H1 (cell line): ENCODE measurements at regions not wholly inside any gene's neighbourhood (a gene's known extent, or its start where the extent isn't known, plus 50 kb on each side); places are given as distances from the start of the nearest gene placed in this dataset.
A peak's percentile ranks its signal among the peaks of the same experiment; 100 is the strongest.

ENCODE experiments used
- CTCF ChIA-PET: fragments of 300-600 bp; sonication (Branson Sonifier 250); formaldehyde crosslinking; loops from one replicate; lab custom pipeline; 2021; ENCODE audit not compliant: partially characterized antibody; lab: Charles Lee
- POLR2A ChIA-PET: fragments of 300-600 bp; sonication (Branson Sonifier 250); formaldehyde crosslinking; loops from one replicate; lab custom pipeline; 2021; ENCODE audit warnings: inconsistent platforms; ENCODE audit not compliant: partially characterized antibody; lab: Charles Lee
- DNase-seq, 2 experiments: peaks; one replicate each; pipeline versions ENCODE4 v3.0.0 to v3.0.0-alpha.2; 2010 to 2022; ENCODE audit warnings: low spot score in 2 of 2, low read depth in 1 of 2, mixed read lengths in 1 of 2
- FAIRE-seq: peaks from 2 replicates; lab custom pipeline; 2011; peaks lifted over from hg19 to GRCh38; lab: Jason Lieb, UNC
- H2AFZ ChIP-seq: 2 replicates; pipeline ENCODE4 v1.8.1; 2012; ENCODE audit warnings: low read length, inconsistent platforms
- H2AK5ac ChIP-seq: 2 replicates; pipeline ENCODE4 v1.6.1; 2013; ENCODE audit warnings: low read depth, low read length
- H2BK120ac ChIP-seq: replicated peaks from 2 replicates; pipeline ENCODE3; 2013; ENCODE audit warnings: low read depth, low read length, inconsistent platforms
- H2BK12ac ChIP-seq: 2 replicates; pipeline ENCODE4 v1.6.1; 2013; ENCODE audit warnings: low read depth, low read length
- H2BK15ac ChIP-seq: 2 replicates; pipeline ENCODE4 v1.6.1; 2013; ENCODE audit warnings: low read length
- H2BK20ac ChIP-seq: 2 replicates; pipeline ENCODE4 v1.6.1; 2013; ENCODE audit warnings: low read length
- H2BK5ac ChIP-seq: 2 replicates; pipeline ENCODE4 v1.6.1; 2013; ENCODE audit warnings: low read depth, low read length
- H3K14ac ChIP-seq: 2 replicates; pipeline ENCODE4 v1.6.1; 2013; ENCODE audit warnings: inconsistent platforms; ENCODE audit not compliant: insufficient read length
- H3K18ac ChIP-seq: 2 replicates; pipeline ENCODE4 v1.6.1; 2013; ENCODE audit warnings: low read length; ENCODE audit errors: extremely low read depth
- H3K23ac ChIP-seq: 2 replicates; pipeline ENCODE4 v1.6.1; 2013; ENCODE audit warnings: inconsistent platforms; ENCODE audit not compliant: insufficient read length
- H3K23me2 ChIP-seq: 2 replicates; pipeline ENCODE4 v1.6.1; 2013; ENCODE audit warnings: low read depth, low read length
- H3K27ac ChIP-seq: 2 replicates; pipeline ENCODE4 v1.6.1; 2011; ENCODE audit warnings: low read depth, low read length, inconsistent platforms
- H3K27me3 ChIP-seq, 4 experiments: replicated peaks in 1 of 4; 1 replicate in 1 of 4; 2 replicates in 3 of 4; pipeline versions ENCODE4 v1.6.1 to v1.8.1; 2011 to 2013; ENCODE audit warnings: low read length in 3 of 4, mild to moderate bottlenecking in 3 of 4, inconsistent platforms in 2 of 4, mixed read lengths in 2 of 4, moderate library complexity in 1 of 4; ENCODE audit not compliant: control insufficient read depth in 3 of 4, insufficient read depth in 3 of 4; ENCODE audit errors: extremely low read depth in 1 of 4
- H3K36me3 ChIP-seq, 4 experiments: 2 replicates each; pipeline versions ENCODE4 v1.6.1 to v1.8.1; 2011 to 2013; ENCODE audit warnings: mild to moderate bottlenecking in 4 of 4, low read length in 3 of 4, moderate library complexity in 2 of 4, control low read depth in 1 of 4, inconsistent platforms in 1 of 4; ENCODE audit not compliant: insufficient read depth in 4 of 4, control insufficient read depth in 2 of 4
- H3K4ac ChIP-seq: replicated peaks from 2 replicates; pipeline ENCODE3; 2013; ENCODE audit warnings: low read length, low read depth, mixed read lengths, inconsistent platforms; ENCODE audit not compliant: insufficient read length
- H3K4me1 ChIP-seq, 4 experiments: replicated peaks in 1 of 4; 1 replicate in 1 of 4; 2 replicates in 3 of 4; pipeline versions ENCODE4 v1.6.1 to v1.8.1; 2011 to 2013; ENCODE audit warnings: low read length in 3 of 4, inconsistent platforms in 2 of 4, mixed read lengths in 1 of 4; ENCODE audit not compliant: insufficient read depth in 4 of 4, control insufficient read depth in 3 of 4
- H3K4me2 ChIP-seq, 2 experiments: 2 replicates each; pipeline versions ENCODE4 v1.6.1 to v1.8.1; 2011 to 2013; ENCODE audit warnings: low read depth in 2 of 2, low read length in 2 of 2, control low read depth in 1 of 2, inconsistent platforms in 1 of 2, mild to moderate bottlenecking in 1 of 2; ENCODE audit not compliant: insufficient read depth in 1 of 2
- H3K4me3 ChIP-seq, 4 experiments: fragments of 200-600, 300-600 bp in 1 of 4; sonication (generic), shearing (Covaris generic), sonication (Bioruptor Twin) in 1 of 4; 2 replicates each; pipeline versions ENCODE4 v1.5.1 to v1.8.1; 2011 to 2016; ENCODE audit warnings: low read length in 4 of 4, low read depth in 3 of 4, control low read depth in 2 of 4, inconsistent platforms in 2 of 4, mild to moderate bottlenecking in 2 of 4, mixed read lengths in 1 of 4, moderate library complexity in 1 of 4; ENCODE audit not compliant: insufficient read depth in 2 of 4; ENCODE audit errors: extremely low read depth in 1 of 4
- H3K56ac ChIP-seq: replicated peaks from 2 replicates; pipeline ENCODE3; 2013; ENCODE audit warnings: low read depth, mild to moderate bottlenecking, mixed read lengths, low read length, inconsistent platforms; ENCODE audit not compliant: insufficient read length
- H3K79me1 ChIP-seq: 2 replicates; pipeline ENCODE4 v1.6.1; 2013; ENCODE audit warnings: low read depth, low read length, control low read depth
- H3K79me2 ChIP-seq, 2 experiments: 2 replicates each; pipeline versions ENCODE4 v1.6.1 to v1.8.1; 2012 to 2013; ENCODE audit warnings: low read length in 2 of 2, mild to moderate bottlenecking in 2 of 2, inconsistent platforms in 1 of 2; ENCODE audit not compliant: insufficient read depth in 2 of 2, control insufficient read depth in 1 of 2
- H3K9ac ChIP-seq, 4 experiments: replicated peaks in 1 of 4; 1 replicate in 1 of 4; 2 replicates in 3 of 4; pipeline versions ENCODE4 v1.6.1 to v1.8.1; 2011 to 2013; ENCODE audit warnings: low read depth in 3 of 4, low read length in 3 of 4, control low read depth in 2 of 4, mild to moderate bottlenecking in 2 of 4, moderate library complexity in 2 of 4, inconsistent platforms in 1 of 4; ENCODE audit errors: extremely low read depth in 1 of 4
- H3K9me3 ChIP-seq, 2 experiments: 2 replicates each; pipeline versions ENCODE4 v1.6.1 to v1.8.1; 2012 to 2013; ENCODE audit warnings: mild to moderate bottlenecking in 2 of 2, moderate library complexity in 2 of 2, control low read depth in 1 of 2, inconsistent platforms in 1 of 2, low read depth in 1 of 2, low read length in 1 of 2, mixed read lengths in 1 of 2; ENCODE audit not compliant: insufficient read depth in 2 of 2
- H4K20me1 ChIP-seq, 2 experiments: replicated peaks in 1 of 2; 2 replicates each; pipeline versions ENCODE3 to v1.8.1; 2011 to 2013; ENCODE audit warnings: inconsistent platforms in 2 of 2, low read length in 2 of 2, mild to moderate bottlenecking in 1 of 2; ENCODE audit not compliant: insufficient read depth in 2 of 2, control insufficient read depth in 1 of 2
- H4K5ac ChIP-seq: 2 replicates; pipeline ENCODE4 v1.6.1; 2013; ENCODE audit warnings: low read length, low read depth, mixed read lengths, inconsistent platforms; ENCODE audit not compliant: insufficient read length
- H4K8ac ChIP-seq: 2 replicates; pipeline ENCODE4 v1.8.0; 2013; ENCODE audit warnings: mild to moderate bottlenecking, moderate library complexity, low read length, inconsistent platforms; ENCODE audit not compliant: insufficient read depth; ENCODE audit errors: extremely low read depth
- H4K91ac ChIP-seq: replicated peaks from 2 replicates; pipeline ENCODE3; 2013; ENCODE audit warnings: low read length, mixed read lengths, inconsistent platforms; ENCODE audit not compliant: insufficient read length
- CEBPB ChIP-seq: IDR thresholded peaks from 2 replicates; pipeline ENCODE4 v1.6.1; 2012; ENCODE audit warnings: low read depth, low read length
- CHD1 ChIP-seq: IDR thresholded peaks from 2 replicates; pipeline ENCODE4 v1.6.1; 2012; ENCODE audit warnings: low read depth, low read length, improper control_type of control experiment
- CHD2 ChIP-seq: IDR thresholded peaks from 2 replicates; pipeline ENCODE4 v1.6.1; 2012; ENCODE audit warnings: low read length, improper control_type of control experiment
- EGR1 ChIP-seq: IDR thresholded peaks from 2 replicates; pipeline ENCODE4 v1.6.1; 2011; ENCODE audit warnings: low read depth, low read length, borderline replicate concordance
- HDAC6 ChIP-seq: IDR thresholded peaks from one replicate; pipeline ENCODE4 v1.7.1; 2012; ENCODE audit warnings: low read depth, mild to moderate bottlenecking, inconsistent platforms, low read length, moderate library complexity
- PHF8 ChIP-seq: fragments of 200-600 bp; sonication (generic); conservative IDR thresholded peaks from 2 replicates; pipeline ENCODE4 v1.7.1; 2012; ENCODE audit warnings: low read depth, mild to moderate bottlenecking, inconsistent platforms, low read length, moderate library complexity
- POLR2AphosphoS5 ChIP-seq: IDR thresholded peaks from 2 replicates; pipeline ENCODE4 v1.6.1; 2011; ENCODE audit warnings: low read depth, low read length
- RBBP5 ChIP-seq: IDR thresholded peaks from 2 replicates; pipeline ENCODE4 v1.7.1; 2012; ENCODE audit warnings: low read depth, mild to moderate bottlenecking, inconsistent platforms, low read length, moderate library complexity, borderline replicate concordance
- RNF2 ChIP-seq: fragments of 200-900, 300-1000 bp; sonication (generic); IDR thresholded peaks from 2 replicates; pipeline ENCODE4 v1.7.1; 2016; ENCODE audit warnings: borderline replicate concordance, low read depth, mild to moderate bottlenecking, antibody characterized with exemption, low read length; ENCODE audit not compliant: poor library complexity, severe bottlenecking; ENCODE audit errors: missing control alignments
- YY1 ChIP-seq: IDR thresholded peaks from 2 replicates; pipeline ENCODE4 v1.6.1; 2011; ENCODE audit warnings: low read depth, mild to moderate bottlenecking, low read length
- WGBS, 2 experiments: shearing (Covaris generic) in 1 of 2; methylation state at CpG; one replicate each; pipeline versions ENCODE4 v1.1.6 to v1.1.7; 2013 to 2015; ENCODE audit warnings: low lambda C conversion rate in 2 of 2, mixed read lengths in 2 of 2, inconsistent platforms in 1 of 2, low coverage in 1 of 2, missing lambda C conversion rate in 1 of 2; ENCODE audit not compliant: insufficient replicate concordance in 2 of 2, insufficient coverage in 1 of 2, insufficient read length in 1 of 2; ENCODE audit errors: extremely low coverage in 1 of 2, missing lambda C conversion rate in 1 of 2; 5-methylcytosine and 5-hydroxymethylcytosine counted together
- TF ChIP-seq, protein P1 (sequence below): IDR thresholded peaks from 2 replicates; pipeline ENCODE4 v1.6.1; 2012; ENCODE audit warnings: low read length, inconsistent platforms
- TF ChIP-seq, protein P2 (sequence below): IDR thresholded peaks from 2 replicates; pipeline ENCODE4 v1.6.1; 2011; ENCODE audit warnings: low read length, improper control_type of control experiment

DNA sequence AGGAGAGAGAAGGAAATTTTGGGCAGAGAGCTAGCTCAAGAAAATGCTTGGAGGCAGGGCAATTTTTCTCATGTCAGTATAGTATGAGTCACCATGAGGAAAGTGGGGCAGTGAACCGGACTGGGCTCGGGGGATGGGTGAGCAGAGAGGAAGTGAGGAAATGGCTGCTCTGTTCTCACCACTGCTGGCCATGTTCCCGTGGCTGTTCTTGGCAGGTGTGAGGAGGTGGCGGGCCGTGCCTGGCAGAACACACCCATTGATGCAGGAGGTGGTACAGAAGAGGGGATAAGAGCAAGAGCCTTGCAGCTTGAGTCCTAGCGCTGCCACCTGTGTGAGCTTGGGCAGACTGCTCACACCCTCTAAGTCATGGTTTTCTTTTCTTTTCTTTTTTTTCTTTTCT is 304.4 kb upstream of the LYZL1 start:
- Histone ChIP-seq H3K14ac (no peak overlapping the region), H3K27ac (no peak overlapping the region), H3K9me3 (no peaks in the 10 kb centered on the region), H2BK120ac (no peak overlapping the region), H3K79me1 (no peaks in the 10 kb centered on the region), H3K36me3 (no peaks in the 10 kb centered on the region), H3K4ac (no peak overlapping the region), H3K4me2 (no peak overlapping the region), H2BK20ac (0 out of 2 replicates have a peak overlapping the region, but pooled peaks have one; percentile 48), H3K79me2 (no peaks in the 10 kb centered on the region), H2BK5ac (no peak overlapping the region; the same call in 1 of the 2 replicates), H4K91ac (no peak overlapping the region), H2BK15ac (no peak overlapping the region), H2BK12ac (no peak overlapping the region), H3K4me3 (no peak overlapping the region), H3K23me2 (no peaks in the 10 kb centered on the region), H2AFZ (no peak overlapping the region), H4K5ac (no peak overlapping the region), H3K4me1 (no peaks in the 10 kb centered on the region), H3K18ac (peak overlapping the region; percentile 48; the same call in 1 of the 2 replicates), H3K9ac (no peak overlapping the region), H4K8ac (no peak overlapping the region), H4K20me1 (no peaks in the 10 kb centered on the region), H3K23ac (no peak overlapping the region), H3K56ac (no peak overlapping the region), H3K27me3 (no peaks in the 10 kb centered on the region), H2AK5ac (no peak overlapping the region)
- FAIRE-seq (no peak), DNase-seq (no peak)
- CTCF ChIA-PET = interaction anchor here (0.6 to 1.8 kb wide), 2 partner anchors 45 to 319 kb away, joined by 3 to 5 read pairs; no protein-coding TSS in a partner anchor
- no peak for TF ChIP-seq EGR1
- TF ChIP-seq, protein P1, sequence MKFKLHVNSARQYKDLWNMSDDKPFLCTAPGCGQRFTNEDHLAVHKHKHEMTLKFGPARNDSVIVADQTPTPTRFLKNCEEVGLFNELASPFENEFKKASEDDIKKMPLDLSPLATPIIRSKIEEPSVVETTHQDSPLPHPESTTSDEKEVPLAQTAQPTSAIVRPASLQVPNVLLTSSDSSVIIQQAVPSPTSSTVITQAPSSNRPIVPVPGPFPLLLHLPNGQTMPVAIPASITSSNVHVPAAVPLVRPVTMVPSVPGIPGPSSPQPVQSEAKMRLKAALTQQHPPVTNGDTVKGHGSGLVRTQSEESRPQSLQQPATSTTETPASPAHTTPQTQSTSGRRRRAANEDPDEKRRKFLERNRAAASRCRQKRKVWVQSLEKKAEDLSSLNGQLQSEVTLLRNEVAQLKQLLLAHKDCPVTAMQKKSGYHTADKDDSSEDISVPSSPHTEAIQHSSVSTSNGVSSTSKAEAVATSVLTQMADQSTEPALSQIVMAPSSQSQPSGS = no peak
- no peak for TF ChIP-seq YY1
- no peak for TF ChIP-seq POLR2AphosphoS5
- TF ChIP-seq RBBP5 = no peak
- no peak for TF ChIP-seq CHD1
- TF ChIP-seq CHD2 = no peak
- TF ChIP-seq, protein P2, sequence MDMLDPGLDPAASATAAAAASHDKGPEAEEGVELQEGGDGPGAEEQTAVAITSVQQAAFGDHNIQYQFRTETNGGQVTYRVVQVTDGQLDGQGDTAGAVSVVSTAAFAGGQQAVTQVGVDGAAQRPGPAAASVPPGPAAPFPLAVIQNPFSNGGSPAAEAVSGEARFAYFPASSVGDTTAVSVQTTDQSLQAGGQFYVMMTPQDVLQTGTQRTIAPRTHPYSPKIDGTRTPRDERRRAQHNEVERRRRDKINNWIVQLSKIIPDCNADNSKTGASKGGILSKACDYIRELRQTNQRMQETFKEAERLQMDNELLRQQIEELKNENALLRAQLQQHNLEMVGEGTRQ = no peak
- no peak for TF ChIP-seq HDAC6
- no peak for TF ChIP-seq RNF2
- no peak for TF ChIP-seq CEBPB
- no peak for TF ChIP-seq PHF8
- WGBS, 2 experiments = 95% methylated on average over 6 of the region's 6 CpGs; no CpG with 5 or more reads in 1 of the 2 experiments
- POLR2A ChIA-PET = no interaction called here
